Uterus (tissue), 2 donors: ENCODE measurements at regions not wholly inside any gene's neighbourhood (a gene's known extent, or its start where the extent isn't known, plus 50 kb on each side); places are given as distances from the start of the nearest gene placed in this dataset.

Experiments
- CTCF ChIP-seq, 4 experiments: fragments of 200-600 bp in 2 of 4; fragments of 450-650 bp in 2 of 4; sonication (generic) in 2 of 4; IDR thresholded peaks; one replicate each; pipeline ENCODE4 v1.5.1; 2016 to 2019; ENCODE audit warnings: antibody characterized with exemption in 4 of 4, mild to moderate bottlenecking in 2 of 4, moderate library complexity in 1 of 4
- POLR2A ChIP-seq, 2 donors: fragments of 450-650 bp; IDR thresholded peaks; one replicate each; pipeline ENCODE4 v1.6.1; 2016; ENCODE audit warnings: antibody characterized with exemption in 2 of 2, mild to moderate bottlenecking in 1 of 2, moderate library complexity in 1 of 2

- TF ChIP-seq CTCF (IDR thresholded peaks at IDR 0.05) (no peak), POLR2A (IDR thresholded peaks at IDR 0.05) (no peak)
Measured at GRCh38 chr13:31963631-31964030, 67.9 kb upstream of the FRY start.
